ENCODE measurements at regions not wholly inside any gene's neighbourhood (a gene's known extent, or its start where the extent isn't known, plus 50 kb on each side); places are given as distances from the start of the nearest gene placed in this dataset.

GRCh38 chr11:116601814-116602636 is 170.8 kb downstream of the BUD13 start:
- 41 to 42% methylated on average over 11 of the region's 11 CpGs for WGBS, 2 donors
- ATAC-seq, result peak; percentile 47
- no peaks in the 10 kb centered on the region for H3K4me1 ChIP-seq
- no peak for DNase-seq
- H3K27ac ChIP-seq, result no peak overlapping the region
- TF ChIP-seq CTCF (IDR thresholded peaks at IDR 0.05), result no peak
- TF ChIP-seq POLR2A (IDR thresholded peaks at IDR 0.05), result no peak
- no peaks in the 10 kb centered on the region for H3K27me3 ChIP-seq
- H3K36me3 ChIP-seq (replicated peaks in 1 of 2; ENCODE audit: insufficient read depth in 1 of 2, low read depth in 2 of 2), result no peaks in the 10 kb centered on the region
- intact Hi-C loops (cut with DNase I), result no loop called here
- no peaks in the 10 kb centered on the region for H3K9me3 ChIP-seq
- no peak overlapping the region for H3K4me3 ChIP-seq

- TF ChIP-seq POLR2A (IDR thresholded peaks at IDR 0.05) (no peak), CTCF (IDR thresholded peaks at IDR 0.05) (no peak)
- Histone ChIP-seq H3K9me3 (no peaks in the 10 kb centered on the region), H3K4me3 (no peak overlapping the region), H3K4me1 (no peaks in the 10 kb centered on the region), H3K36me3 (replicated peaks in 1 of 2; ENCODE audit: insufficient read depth in 1 of 2, low read depth in 2 of 2) (no peaks in the 10 kb centered on the region), H3K27me3 (no peaks in the 10 kb centered on the region), H3K27ac (no peak overlapping the region)
- no peak for ATAC-seq
- no peak for DNase-seq
- intact Hi-C loops (cut with DNase I), result no loop called here
- 61 to 71% methylated on average over 3 to 4 of the region's 4 CpGs for WGBS, 2 donors
Observed at GRCh38 chr11:116600930-116601329, 171.9 kb downstream of the BUD13 start.

- ATAC-seq (no peak), DNase-seq (no peak)
- WGBS, 2 donors, result 53 to 68% methylated on average over 3 of the region's 3 CpGs
- Histone ChIP-seq H3K36me3 (replicated peaks in 1 of 2; ENCODE audit: insufficient read depth in 1 of 2, low read depth in 2 of 2) (no peaks in the 10 kb centered on the region), H3K4me1 (no peaks in the 10 kb centered on the region), H3K27ac (no peak overlapping the region), H3K4me3 (no peak overlapping the region), H3K27me3 (no peaks in the 10 kb centered on the region), H3K9me3 (no peaks in the 10 kb centered on the region)
- TF ChIP-seq POLR2A (IDR thresholded peaks at IDR 0.05) (no peak), CTCF (IDR thresholded peaks at IDR 0.05) (no peak)
- intact Hi-C loops (cut with DNase I), result no loop called here
Observed at GRCh38 chr11:116598556-116598955, 174.2 kb downstream of the BUD13 start.

GRCh38 chr11:116598036-116598435 is 174.8 kb downstream of the BUD13 start:
- 63 to 69% methylated on average over 6 of the region's 6 CpGs for WGBS, 2 donors
- Histone ChIP-seq H3K9me3 (no peaks in the 10 kb centered on the region), H3K4me1 (no peaks in the 10 kb centered on the region), H3K4me3 (no peak overlapping the region), H3K36me3 (replicated peaks in 1 of 2; ENCODE audit: insufficient read depth in 1 of 2, low read depth in 2 of 2) (no peaks in the 10 kb centered on the region), H3K27ac (no peak overlapping the region), H3K27me3 (no peaks in the 10 kb centered on the region)
- DNase-seq (no peak), ATAC-seq (no peak)
- intact Hi-C loops (cut with DNase I), result no loop called here
- TF ChIP-seq CTCF (IDR thresholded peaks at IDR 0.05), result no peak
- TF ChIP-seq POLR2A (IDR thresholded peaks at IDR 0.05), result no peak
